ENCODE measurements at regions not wholly inside any gene's neighbourhood (a gene's known extent, or its start where the extent isn't known, plus 50 kb on each side); places are given as distances from the start of the nearest gene placed in this dataset.
"Not testable (repeated sequence)": the region's sequence is repeated elsewhere in the genome, so short reads cannot be mapped to it uniquely, and the experiment has no call there.

GRCh38 chr6:167693478-167693877 lies 133.2 kb upstream of the AFDN start:
- not testable (repeated sequence) for H3K36me3 ChIP-seq (ENCODE audit: control insufficient read depth, insufficient read depth, low read length); H3K4me3 ChIP-seq (ENCODE audit: extremely low read depth, insufficient read depth, low read length, poor library complexity, severe bottlenecking); H3K27ac ChIP-seq (ENCODE audit: low read depth, low read length, severe bottlenecking); H3K9me3 ChIP-seq (ENCODE audit: control insufficient read depth, low read length); H3K4me1 ChIP-seq (ENCODE audit: control insufficient read depth, insufficient read depth, low read length, poor library complexity, severe bottlenecking)
- WGBS, 2 experiments (ENCODE audit: insufficient coverage in 2 of 2): 90 to 94% methylated on average over 8 of the region's 8 CpGs

DNA sequence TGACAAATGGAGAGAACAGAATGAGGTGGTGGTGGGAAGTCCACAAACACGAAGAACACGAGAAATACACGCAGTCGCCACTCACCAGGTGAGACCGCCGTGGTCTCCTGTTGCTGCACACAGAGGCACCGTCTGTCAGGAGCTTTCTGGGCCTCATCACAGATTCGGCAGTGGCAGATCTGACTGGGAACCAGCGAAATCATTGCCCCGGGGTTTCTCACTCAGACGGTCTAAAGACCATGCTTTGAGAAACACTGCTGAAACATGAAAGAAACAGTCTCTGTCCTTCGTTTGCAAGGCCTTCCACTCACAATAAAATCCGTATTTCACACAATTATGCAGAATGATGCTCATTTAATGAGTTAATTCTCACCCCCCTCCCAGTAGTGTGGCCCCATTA lies 130.9 kb upstream of the AFDN start:
- no peak overlapping the region for H3K27ac ChIP-seq (ENCODE audit: low read depth, low read length, severe bottlenecking)
- H3K4me1 ChIP-seq (ENCODE audit: control insufficient read depth, insufficient read depth, low read length, poor library complexity, severe bottlenecking): peaks cover 18% of the 10 kb centered on the region
- H3K9me3 ChIP-seq (ENCODE audit: control insufficient read depth, low read length): no peaks in the 10 kb centered on the region
- WGBS, 2 experiments (ENCODE audit: insufficient coverage in 2 of 2): 91 to 97% methylated on average over 12 to 13 of the region's 13 CpGs
- H3K4me3 ChIP-seq (ENCODE audit: extremely low read depth, insufficient read depth, low read length, poor library complexity, severe bottlenecking): no peak overlapping the region
- H3K36me3 ChIP-seq (ENCODE audit: control insufficient read depth, insufficient read depth, low read length): no peaks in the 10 kb centered on the region

GRCh38 chr6:167696296-167696695 lies 130.4 kb upstream of the AFDN start:
- H3K36me3 ChIP-seq (ENCODE audit: control insufficient read depth, insufficient read depth, low read length): no peaks in the 10 kb centered on the region
- no peak overlapping the region for H3K27ac ChIP-seq (ENCODE audit: low read depth, low read length, severe bottlenecking)
- 100% methylated on average over 1 of the region's 6 CpGs; no CpG with 5 or more reads in 1 of the 2 experiments for WGBS, 2 experiments (ENCODE audit: insufficient coverage in 2 of 2)
- no peaks in the 10 kb centered on the region for H3K9me3 ChIP-seq (ENCODE audit: control insufficient read depth, low read length)
- H3K4me3 ChIP-seq (ENCODE audit: extremely low read depth, insufficient read depth, low read length, poor library complexity, severe bottlenecking): no peak overlapping the region
- H3K4me1 ChIP-seq (ENCODE audit: control insufficient read depth, insufficient read depth, low read length, poor library complexity, severe bottlenecking): peaks cover 18% of the 10 kb centered on the region

GRCh38 chr6:167697316-167697715 lies 129.4 kb upstream of the AFDN start:
- WGBS, 2 experiments (ENCODE audit: insufficient coverage in 2 of 2): 81 to 89% methylated on average over 8 to 9 of the region's 11 CpGs

DNA sequence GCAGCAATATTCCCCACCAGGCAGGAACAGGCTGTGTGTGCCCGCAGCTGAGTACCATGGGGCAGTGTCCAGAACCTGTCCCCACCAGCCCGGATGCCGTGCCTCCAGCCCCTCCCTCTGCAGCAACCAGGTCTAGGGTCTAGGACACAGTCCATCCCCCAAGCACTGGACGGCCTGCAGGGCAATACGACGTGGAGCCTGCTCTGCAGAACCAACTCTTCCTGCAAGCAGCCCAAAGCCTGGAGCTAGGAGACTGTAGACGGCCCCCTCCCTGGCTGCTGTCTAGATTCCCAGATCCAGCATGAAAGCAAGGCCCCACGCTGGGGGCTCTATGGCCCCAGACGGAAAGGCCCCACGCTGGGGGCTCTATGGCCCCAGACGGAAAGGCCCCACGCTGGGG lies 128.2 kb upstream of the AFDN start:
- H3K4me3 ChIP-seq (ENCODE audit: extremely low read depth, insufficient read depth, low read length, poor library complexity, severe bottlenecking): no peak overlapping the region
- 91 to 94% methylated on average over 12 of the region's 12 CpGs for WGBS, 2 experiments (ENCODE audit: insufficient coverage in 2 of 2)
- no peaks in the 10 kb centered on the region for H3K36me3 ChIP-seq (ENCODE audit: control insufficient read depth, insufficient read depth, low read length)
- H3K27ac ChIP-seq (ENCODE audit: low read depth, low read length, severe bottlenecking): peak overlapping the region; percentile 86
- peaks cover 18% of the 10 kb centered on the region for H3K4me1 ChIP-seq (ENCODE audit: control insufficient read depth, insufficient read depth, low read length, poor library complexity, severe bottlenecking)
- no peaks in the 10 kb centered on the region for H3K9me3 ChIP-seq (ENCODE audit: control insufficient read depth, low read length)

More at GRCh38 chr6:167697316-167697715, 129.4 kb upstream of the AFDN start:
- H3K4me1 ChIP-seq (ENCODE audit: control insufficient read depth, insufficient read depth, low read length, poor library complexity, severe bottlenecking): peaks cover 18% of the 10 kb centered on the region
- H3K9me3 ChIP-seq (ENCODE audit: control insufficient read depth, low read length): no peaks in the 10 kb centered on the region
- no peak overlapping the region for H3K27ac ChIP-seq (ENCODE audit: low read depth, low read length, severe bottlenecking)
- no peak overlapping the region for H3K4me3 ChIP-seq (ENCODE audit: extremely low read depth, insufficient read depth, low read length, poor library complexity, severe bottlenecking)
- no peaks in the 10 kb centered on the region for H3K36me3 ChIP-seq (ENCODE audit: control insufficient read depth, insufficient read depth, low read length)

DNA sequence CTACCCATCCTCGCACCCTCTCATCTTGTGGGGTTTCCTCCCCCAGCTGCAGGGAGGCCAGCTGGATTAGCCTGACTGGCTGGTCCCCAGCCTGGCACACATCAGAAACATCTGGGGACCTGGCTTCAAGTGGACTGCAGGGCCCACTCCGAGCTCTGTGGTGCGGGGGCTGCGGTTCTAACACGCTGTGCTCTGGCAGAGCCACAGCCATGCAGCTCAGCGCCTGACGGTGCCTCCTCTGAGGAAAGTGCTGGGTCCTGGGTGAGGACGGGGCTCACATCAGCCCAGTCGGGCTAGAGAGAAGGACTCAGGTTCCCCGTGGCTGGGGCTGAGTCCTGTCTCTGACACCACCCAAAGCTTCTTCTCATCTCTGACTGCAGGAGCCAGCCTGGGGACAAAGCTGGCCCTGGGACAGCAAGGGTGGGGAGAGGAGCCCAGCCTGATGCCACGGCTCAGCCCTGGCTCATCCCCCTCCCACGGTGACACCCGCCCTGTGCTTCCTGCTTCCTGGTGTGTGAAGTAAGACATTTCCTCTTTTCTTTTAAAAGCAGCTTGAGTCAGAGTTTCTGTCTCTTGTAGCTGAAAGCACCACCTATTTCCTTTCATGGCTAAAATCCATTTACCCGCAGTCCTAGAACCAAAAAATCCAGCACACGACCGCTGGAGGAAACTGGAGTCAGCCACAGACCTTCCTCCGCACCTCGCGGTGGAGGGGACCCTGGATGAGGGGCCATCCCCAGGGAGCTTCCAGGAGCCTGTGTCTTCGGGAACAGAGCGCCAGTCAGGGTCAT lies 127.4 kb upstream of the AFDN start:
- H3K27ac ChIP-seq (ENCODE audit: low read depth, low read length, severe bottlenecking): peak overlapping the region; percentile 86
- no peaks in the 10 kb centered on the region for H3K36me3 ChIP-seq (ENCODE audit: control insufficient read depth, insufficient read depth, low read length)
- peaks cover 18% of the 10 kb centered on the region for H3K4me1 ChIP-seq (ENCODE audit: control insufficient read depth, insufficient read depth, low read length, poor library complexity, severe bottlenecking)
- H3K9me3 ChIP-seq (ENCODE audit: control insufficient read depth, low read length): no peaks in the 10 kb centered on the region
- WGBS, 2 experiments (ENCODE audit: insufficient coverage in 2 of 2): 62 to 64% methylated on average over 15 to 16 of the region's 21 CpGs
- H3K4me3 ChIP-seq (ENCODE audit: extremely low read depth, insufficient read depth, low read length, poor library complexity, severe bottlenecking): no peak overlapping the region

DNA sequence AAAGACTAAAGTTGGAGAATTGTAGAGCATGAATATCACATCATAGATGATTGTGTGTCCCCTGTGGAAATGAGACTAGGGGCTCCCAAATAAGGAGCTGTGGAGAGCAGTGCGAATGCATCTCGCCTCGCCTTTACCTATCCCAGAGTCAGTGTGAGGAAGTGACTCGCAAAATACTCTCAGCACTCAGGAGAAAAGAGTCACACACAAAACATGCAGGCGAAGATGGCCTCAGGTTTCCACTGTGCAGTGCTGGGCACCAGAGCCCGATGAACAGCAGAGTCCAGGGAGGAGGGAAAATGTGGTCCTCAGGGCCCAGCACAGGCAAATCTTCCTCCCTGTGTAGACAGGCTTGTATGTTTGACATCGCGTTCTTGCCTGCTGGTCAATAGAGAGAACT lies 126.5 kb upstream of the AFDN start:
- H3K36me3 ChIP-seq (ENCODE audit: control insufficient read depth, insufficient read depth, low read length): no peaks in the 10 kb centered on the region
- H3K9me3 ChIP-seq (ENCODE audit: control insufficient read depth, low read length): no peaks in the 10 kb centered on the region
- 75 to 94% methylated on average over 2 to 8 of the region's 8 CpGs for WGBS, 2 experiments (ENCODE audit: insufficient coverage in 2 of 2)
- H3K4me3 ChIP-seq (ENCODE audit: extremely low read depth, insufficient read depth, low read length, poor library complexity, severe bottlenecking): no peak overlapping the region
- peak overlapping the region; percentile 86 for H3K27ac ChIP-seq (ENCODE audit: low read depth, low read length, severe bottlenecking)
- peaks cover 18% of the 10 kb centered on the region for H3K4me1 ChIP-seq (ENCODE audit: control insufficient read depth, insufficient read depth, low read length, poor library complexity, severe bottlenecking)

- H3K27ac ChIP-seq (ENCODE audit: low read depth, low read length, severe bottlenecking): no peak overlapping the region
- 95% methylated on average over 3 of the region's 12 CpGs; no CpG with 5 or more reads in 1 of the 2 experiments for WGBS, 2 experiments (ENCODE audit: insufficient coverage in 2 of 2)
- no peaks in the 10 kb centered on the region for H3K9me3 ChIP-seq (ENCODE audit: control insufficient read depth, low read length)
- no peak overlapping the region for H3K4me3 ChIP-seq (ENCODE audit: extremely low read depth, insufficient read depth, low read length, poor library complexity, severe bottlenecking)
- H3K36me3 ChIP-seq (ENCODE audit: control insufficient read depth, insufficient read depth, low read length): no peaks in the 10 kb centered on the region
- peaks cover 18% of the 10 kb centered on the region for H3K4me1 ChIP-seq (ENCODE audit: control insufficient read depth, insufficient read depth, low read length, poor library complexity, severe bottlenecking)
These were observed 125.7 kb upstream of the AFDN start for GRCh38 chr6:167701010-167701409.

DNA sequence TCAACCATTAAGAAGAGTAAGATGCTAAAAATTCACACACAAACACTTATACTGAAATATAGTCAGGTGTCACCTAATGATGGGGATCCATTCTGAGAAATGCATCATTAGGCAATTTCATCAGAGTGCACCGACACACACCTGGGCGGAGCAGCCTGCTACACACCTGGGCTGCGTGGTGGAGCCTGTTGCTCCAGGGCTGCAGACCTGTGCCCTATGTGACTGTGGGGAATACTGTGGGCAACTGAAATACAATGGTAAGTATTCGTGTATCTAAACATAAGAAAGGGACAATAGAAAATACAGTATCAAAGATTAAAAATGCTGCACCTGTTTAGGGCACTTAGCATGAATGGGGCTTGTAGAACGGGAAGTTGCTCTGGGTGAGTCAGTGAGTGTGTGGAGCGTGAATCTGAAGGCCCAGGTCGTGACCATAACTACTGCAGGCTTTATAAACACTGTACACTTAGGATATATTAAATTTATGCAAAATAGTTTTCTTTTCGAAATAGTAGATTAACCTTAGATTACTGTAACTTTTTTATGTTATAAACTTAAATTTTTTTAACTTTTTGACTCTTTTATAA lies 124.4 kb upstream of the AFDN start:
- Histone ChIP-seq H3K4me1 (ENCODE audit: control insufficient read depth, insufficient read depth, low read length, poor library complexity, severe bottlenecking) (peaks cover 18% of the 10 kb centered on the region), H3K9me3 (ENCODE audit: control insufficient read depth, low read length) (no peaks in the 10 kb centered on the region), H3K27ac (ENCODE audit: low read depth, low read length, severe bottlenecking) (no peak overlapping the region), H3K4me3 (ENCODE audit: extremely low read depth, insufficient read depth, low read length, poor library complexity, severe bottlenecking) (no peak overlapping the region), H3K36me3 (ENCODE audit: control insufficient read depth, insufficient read depth, low read length) (no peaks in the 10 kb centered on the region)
- 96 to 100% methylated on average over 4 of the region's 8 CpGs for WGBS, 2 experiments (ENCODE audit: insufficient coverage in 2 of 2)

- Histone ChIP-seq H3K27ac (ENCODE audit: low read depth, low read length, severe bottlenecking) (no peak overlapping the region), H3K4me1 (ENCODE audit: control insufficient read depth, insufficient read depth, low read length, poor library complexity, severe bottlenecking) (peaks cover 18% of the 10 kb centered on the region), H3K36me3 (ENCODE audit: control insufficient read depth, insufficient read depth, low read length) (no peaks in the 10 kb centered on the region), H3K9me3 (ENCODE audit: control insufficient read depth, low read length) (no peaks in the 10 kb centered on the region), H3K4me3 (ENCODE audit: extremely low read depth, insufficient read depth, low read length, poor library complexity, severe bottlenecking) (no peak overlapping the region)
- WGBS, 2 experiments (ENCODE audit: insufficient coverage in 2 of 2): 95 to 96% methylated on average over 9 to 10 of the region's 10 CpGs
These were observed 123.4 kb upstream of the AFDN start for GRCh38 chr6:167703347-167703746.

DNA sequence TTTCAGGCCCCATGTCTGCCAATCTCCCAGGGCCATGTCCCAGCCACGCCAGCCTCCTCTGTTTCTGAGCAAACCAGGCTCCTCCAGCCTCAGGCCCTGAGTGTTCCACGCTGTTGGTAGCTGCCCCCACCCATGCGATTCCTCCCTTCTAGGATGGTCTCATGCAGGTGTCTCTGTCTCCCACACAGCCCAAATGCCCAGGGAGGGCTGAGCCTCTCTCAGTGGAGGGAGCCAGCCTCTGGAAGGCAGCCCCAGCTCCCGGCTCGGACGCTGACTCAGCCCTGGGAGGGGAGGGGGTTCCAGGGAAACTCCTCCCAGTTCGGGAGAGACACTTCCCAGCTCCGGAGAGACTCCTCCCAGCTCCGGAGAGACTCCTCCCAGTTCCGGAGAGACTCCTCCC lies 122.9 kb upstream of the AFDN start:
- H3K36me3 ChIP-seq (ENCODE audit: control insufficient read depth, insufficient read depth, low read length): no peaks in the 10 kb centered on the region
- H3K27ac ChIP-seq (ENCODE audit: low read depth, low read length, severe bottlenecking): no peak overlapping the region
- H3K4me1 ChIP-seq (ENCODE audit: control insufficient read depth, insufficient read depth, low read length, poor library complexity, severe bottlenecking): peaks cover 14% of the 10 kb centered on the region
- H3K4me3 ChIP-seq (ENCODE audit: extremely low read depth, insufficient read depth, low read length, poor library complexity, severe bottlenecking): no peak overlapping the region
- 92 to 97% methylated on average over 4 to 7 of the region's 10 CpGs for WGBS, 2 experiments (ENCODE audit: insufficient coverage in 2 of 2)
- no peaks in the 10 kb centered on the region for H3K9me3 ChIP-seq (ENCODE audit: control insufficient read depth, low read length)

All from mesodermal cell (in vitro differentiated cells).